Pulmonary artery endothelial cell (primary cell): ENCODE measurements at regions not wholly inside any gene's neighbourhood (a gene's known extent, or its start where the extent isn't known, plus 50 kb on each side); places are given as distances from the start of the nearest gene placed in this dataset.
"Not testable (repeated sequence)": the region's sequence is repeated elsewhere in the genome, so short reads cannot be mapped to it uniquely, and the experiment has no call there.

ENCODE experiments used
- DNase-seq: peaks from one replicate; pipeline ENCODE4 v3.0.0-alpha.2; 2011; ENCODE audit warnings: low read depth, low spot score

DNA sequence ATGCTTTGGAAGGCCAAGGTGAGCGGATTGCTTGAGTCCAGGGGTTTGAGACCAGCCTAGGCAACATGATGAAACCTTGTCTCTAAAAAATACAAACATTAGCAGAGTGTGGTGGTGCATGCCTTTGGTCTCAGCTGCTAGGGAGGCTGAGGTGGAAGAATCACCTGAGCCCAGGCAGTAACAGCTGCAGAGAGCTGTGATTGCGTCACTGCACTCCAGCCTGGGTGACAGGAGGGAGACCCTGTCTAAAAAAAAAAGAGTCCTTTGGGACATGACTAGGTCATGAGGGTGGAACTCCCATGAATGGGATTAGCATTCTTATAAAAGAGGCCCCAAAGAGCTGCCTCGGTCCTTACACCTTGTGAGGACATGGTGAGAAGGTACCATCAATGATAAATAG, 436.0 kb upstream of the NR5A2 start:
- no peak for DNase-seq

DNA sequence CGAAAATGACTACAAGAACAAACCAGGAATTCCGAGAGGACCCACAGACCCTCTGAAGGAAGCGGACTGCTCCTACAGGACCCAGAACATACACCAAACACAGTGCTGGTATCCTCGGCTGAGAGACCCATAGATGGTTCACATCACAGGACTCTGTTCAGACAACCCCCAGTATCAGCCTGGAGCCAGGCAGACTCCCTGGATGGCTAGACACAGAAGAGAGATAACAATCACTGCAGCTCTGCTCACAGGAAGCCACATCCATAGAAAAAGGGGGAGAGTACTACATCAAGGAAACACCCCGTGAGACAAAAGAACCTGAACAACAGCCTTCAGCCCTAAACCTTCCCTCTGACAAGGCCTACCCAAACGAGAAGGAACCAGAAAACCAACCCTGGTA, 434.0 kb upstream of the NR5A2 start:
- no peak for DNase-seq

GRCh38 chr1:199596448-199596847, 431.1 kb upstream of the NR5A2 start:
- DNase-seq, result not testable (repeated sequence)

- no peak for DNase-seq
Measured at GRCh38 chr1:199597152-199597551, 430.4 kb upstream of the NR5A2 start.

DNA sequence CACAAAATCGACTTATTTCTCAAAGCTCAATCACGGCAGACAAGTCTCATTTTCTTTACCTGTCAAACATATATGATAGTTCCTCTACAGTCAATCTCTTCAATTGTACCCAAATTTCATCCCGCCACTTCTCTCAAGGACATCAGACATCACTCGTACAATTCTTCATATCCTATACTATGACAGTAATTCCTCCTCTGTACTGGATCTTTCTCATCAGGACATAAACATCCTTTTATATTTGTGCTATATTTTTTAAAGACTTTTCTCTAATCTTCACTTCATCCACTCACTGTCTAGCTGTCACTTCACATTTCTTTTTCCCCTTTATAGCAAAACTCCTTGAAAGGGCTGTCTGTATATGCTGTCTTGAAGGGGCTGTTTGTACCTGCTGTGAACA, 419.1 kb upstream of the NR5A2 start:
- no peak for DNase-seq

GRCh38 chr1:199612976-199613774, 414.3 kb upstream of the NR5A2 start:
- DNase-seq, result no peak

- no peak for DNase-seq
Measured at GRCh38 chr1:199616947-199617346, 410.6 kb upstream of the NR5A2 start.

DNA sequence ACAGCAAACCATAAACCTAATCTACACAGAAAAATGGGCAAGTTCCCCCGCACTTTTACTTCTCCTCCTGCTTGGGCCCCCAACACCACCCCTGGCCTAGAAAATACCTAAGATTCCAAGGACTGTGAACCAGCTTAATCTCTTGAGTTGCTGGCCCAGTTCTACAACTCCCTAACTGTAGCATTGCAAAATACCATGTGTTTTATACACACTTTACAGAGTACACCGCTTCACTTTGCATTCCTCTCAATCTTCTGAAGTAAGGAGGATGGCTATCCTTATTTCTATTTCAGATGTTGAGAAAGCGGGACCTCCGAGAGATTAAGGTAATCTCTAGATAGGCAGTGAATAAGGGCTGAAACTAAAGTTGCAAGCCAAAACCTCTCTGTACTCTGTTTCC, 408.3 kb upstream of the NR5A2 start:
- DNase-seq, result no peak

GRCh38 chr1:199626228-199626627, 401.3 kb upstream of the NR5A2 start:
- not testable (repeated sequence) for DNase-seq

- DNase-seq, result no peak
Measured at GRCh38 chr1:199629624-199630023, 397.9 kb upstream of the NR5A2 start.

- no peak for DNase-seq
Measured at GRCh38 chr1:199639453-199639852, 388.1 kb upstream of the NR5A2 start.

GRCh38 chr1:199641531-199641930, 386.0 kb upstream of the NR5A2 start:
- no peak for DNase-seq

DNA sequence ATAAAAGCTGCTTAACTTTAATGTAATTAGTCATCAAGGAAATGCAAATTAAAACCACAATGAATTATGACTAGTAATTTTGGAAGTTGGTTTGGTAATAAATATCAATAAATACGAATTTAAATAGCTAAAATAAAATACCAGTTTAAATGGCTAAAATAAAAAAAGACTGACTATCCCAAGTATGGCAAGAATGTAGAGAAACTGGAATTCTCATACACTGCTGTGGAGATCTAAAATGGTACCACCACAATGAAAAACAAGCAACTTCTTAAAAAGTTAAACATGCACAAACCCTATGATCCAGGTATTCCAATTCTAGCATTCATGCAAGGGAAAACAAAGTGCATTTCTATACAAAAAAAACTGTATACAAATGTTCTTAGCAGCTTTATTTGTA, 382.6 kb upstream of the NR5A2 start:
- no peak for DNase-seq

DNA sequence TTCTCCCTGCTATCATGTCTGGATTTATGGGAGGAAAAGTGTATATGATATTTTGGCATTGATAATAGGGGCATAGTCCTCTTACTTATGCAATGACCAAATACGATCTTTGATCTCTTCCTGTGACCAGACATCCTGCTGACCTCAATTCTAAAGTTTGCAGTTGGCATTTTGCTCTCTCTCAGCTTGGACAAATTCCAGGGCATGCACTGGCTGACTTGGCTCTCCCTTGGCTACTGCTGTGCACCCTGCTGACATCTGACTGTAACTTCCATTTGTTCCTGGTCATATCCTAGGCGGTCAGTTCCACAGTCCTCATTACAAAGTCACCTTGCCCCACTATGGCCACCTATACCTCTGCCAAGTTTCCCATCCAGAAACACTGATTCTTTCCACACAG, 380.7 kb upstream of the NR5A2 start:
- DNase-seq, result no peak

- DNase-seq, result no peak
Measured at GRCh38 chr1:199657449-199657848, 370.1 kb upstream of the NR5A2 start.

- no peak for DNase-seq
Measured at GRCh38 chr1:199660071-199660470, 367.4 kb upstream of the NR5A2 start.

DNA sequence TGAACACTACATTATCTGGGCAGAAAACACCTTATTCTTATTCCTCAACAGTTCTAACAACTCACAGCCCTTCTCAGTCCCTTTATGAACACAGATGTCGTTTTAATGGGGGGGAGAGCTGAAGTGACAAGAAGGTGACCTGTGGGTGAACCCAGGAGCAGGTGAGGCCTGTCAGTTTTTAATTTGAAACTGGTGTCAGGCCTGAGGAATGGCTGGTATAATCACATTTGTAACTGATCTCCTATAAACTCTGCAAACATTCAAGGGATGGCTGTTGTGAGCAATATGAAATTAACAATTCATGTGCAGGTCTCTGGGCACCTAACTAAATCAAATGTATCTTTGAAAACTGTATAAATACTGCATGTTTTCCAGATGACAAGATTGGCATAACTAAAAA, 362.1 kb upstream of the NR5A2 start:
- no peak for DNase-seq

DNA sequence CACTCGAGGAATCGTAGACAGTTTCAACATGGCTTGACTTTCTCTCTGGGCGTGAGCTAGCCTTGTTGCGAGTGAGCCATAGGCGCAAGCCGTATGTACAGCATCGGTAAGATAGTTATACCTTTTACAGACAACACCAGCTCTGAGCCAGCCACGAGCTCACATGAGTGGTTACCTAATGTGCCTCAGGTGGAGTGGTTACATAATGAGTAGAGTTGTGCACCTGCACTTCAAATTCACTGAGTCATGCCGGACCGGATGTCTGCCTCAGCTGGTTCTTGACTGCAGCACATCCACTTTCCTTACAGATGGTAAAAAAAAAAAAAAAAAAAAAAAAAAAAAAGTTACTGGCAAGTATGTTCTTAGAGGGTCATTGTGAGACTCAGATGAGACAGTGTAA, 360.4 kb upstream of the NR5A2 start:
- no peak for DNase-seq

- DNase-seq, result no peak
Measured at GRCh38 chr1:199669916-199670315, 357.6 kb upstream of the NR5A2 start.

GRCh38 chr1:199671684-199672083, 355.8 kb upstream of the NR5A2 start:
- no peak for DNase-seq

DNA sequence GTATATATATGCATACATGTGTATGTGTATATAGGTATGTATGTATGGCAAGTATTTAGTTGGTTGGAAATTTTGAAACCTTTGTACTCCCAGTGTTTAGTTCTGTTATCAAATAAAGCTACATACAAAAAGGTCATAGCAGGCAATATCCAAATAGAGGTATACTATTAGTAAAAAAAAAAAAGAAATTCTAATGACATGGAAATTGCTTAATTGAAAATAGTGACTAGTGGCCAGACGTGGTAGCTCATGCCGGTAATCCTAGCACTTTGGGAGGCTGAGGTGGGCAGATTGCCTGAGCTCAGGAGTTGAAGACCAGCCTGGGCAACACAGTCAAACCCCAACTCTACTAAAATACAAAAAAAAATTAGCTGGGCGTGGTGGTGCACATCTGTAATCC, 351.6 kb upstream of the NR5A2 start:
- DNase-seq, result no peak

GRCh38 chr1:199678771-199679170, 348.7 kb upstream of the NR5A2 start:
- DNase-seq, result no peak

DNA sequence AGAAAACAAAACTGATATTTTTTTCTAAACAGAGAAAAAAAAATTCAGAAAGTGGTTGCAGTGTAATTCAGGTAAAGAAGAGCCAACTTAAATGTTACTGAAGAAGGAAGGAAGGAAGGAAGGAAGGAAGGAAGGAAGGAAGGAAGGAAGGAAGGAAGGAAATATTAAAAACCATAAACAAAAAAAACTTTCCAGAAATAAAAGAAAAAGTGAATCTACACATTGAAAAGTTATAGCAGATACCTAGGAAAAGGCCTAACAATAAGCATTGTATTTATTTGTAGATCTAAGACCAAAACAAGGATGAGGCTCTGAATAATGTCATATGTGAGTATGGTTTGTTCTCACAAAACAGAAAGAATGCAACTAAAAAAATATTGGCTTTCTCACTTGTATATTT, 345.4 kb upstream of the NR5A2 start:
- no peak for DNase-seq
